Small intestine (tissue), 7 donors: ENCODE measurements at regions not wholly inside any gene's neighbourhood (a gene's known extent, or its start where the extent isn't known, plus 50 kb on each side); places are given as distances from the start of the nearest gene placed in this dataset.

Source experiments
- DNase-seq, 2 donors: peaks; one replicate each; pipeline versions ENCODE4 v3.0.0 to v3.0.0-alpha.2; 2013
- FAIRE-seq: peaks from 2 replicates; lab custom pipeline; 2012; peaks lifted over from hg19 to GRCh38; lab: Jason Lieb, UNC
- H3K27ac ChIP-seq, 3 donors: one replicate each; pipeline ENCODE4 v1.5.1; 2013; ENCODE audit warnings: low read length in 2 of 3, mild to moderate bottlenecking in 2 of 3, control low read depth in 1 of 3, inconsistent platforms in 1 of 3, low read depth in 1 of 3, moderate library complexity in 1 of 3
- H3K27me3 ChIP-seq, 3 donors: one replicate each; pipeline ENCODE4 v1.6.1; 2013; ENCODE audit warnings: low read length in 3 of 3, inconsistent platforms in 1 of 3; ENCODE audit not compliant: control insufficient read depth in 3 of 3, insufficient read depth in 3 of 3
- H3K36me3 ChIP-seq, 3 donors: one replicate each; pipeline ENCODE4 v1.6.1; 2013; ENCODE audit warnings: low read length in 3 of 3, inconsistent platforms in 1 of 3, low read depth in 1 of 3, mild to moderate bottlenecking in 1 of 3, moderate library complexity in 1 of 3; ENCODE audit not compliant: control insufficient read depth in 3 of 3, insufficient read depth in 2 of 3
- H3K4me1 ChIP-seq, 3 donors: one replicate each; pipeline ENCODE4 v1.6.1; 2013; ENCODE audit warnings: low read length in 2 of 3, inconsistent platforms in 1 of 3, low read depth in 1 of 3, mild to moderate bottlenecking in 1 of 3, moderate library complexity in 1 of 3; ENCODE audit not compliant: control insufficient read depth in 3 of 3, insufficient read depth in 2 of 3
- H3K4me3 ChIP-seq, 3 donors: one replicate each; pipeline ENCODE4 v1.5.1; 2013; ENCODE audit warnings: low read length in 3 of 3, control low read depth in 1 of 3, inconsistent platforms in 1 of 3, low read depth in 1 of 3, mild to moderate bottlenecking in 1 of 3, moderate library complexity in 1 of 3
- H3K9me3 ChIP-seq, 2 donors: one replicate each; pipeline ENCODE4 v1.6.1; 2013; ENCODE audit warnings: low read depth in 1 of 2, low read length in 1 of 2; ENCODE audit not compliant: control insufficient read depth in 2 of 2, insufficient read depth in 1 of 2
- WGBS, 3 donors: extraction: QIAGEN DNeasy Blood & Tissue Kit; methylation state at CpG; one replicate each; pipeline ENCODE4 v1.1.7; 2013; 5-methylcytosine and 5-hydroxymethylcytosine counted together
- donor health status: healthy with polysubstance abuse.
- donor health status: control.
- donor health status: control.
- donor health status: Bipolar disorder and iron deficiency.
- donor health status: healthy.

DNA sequence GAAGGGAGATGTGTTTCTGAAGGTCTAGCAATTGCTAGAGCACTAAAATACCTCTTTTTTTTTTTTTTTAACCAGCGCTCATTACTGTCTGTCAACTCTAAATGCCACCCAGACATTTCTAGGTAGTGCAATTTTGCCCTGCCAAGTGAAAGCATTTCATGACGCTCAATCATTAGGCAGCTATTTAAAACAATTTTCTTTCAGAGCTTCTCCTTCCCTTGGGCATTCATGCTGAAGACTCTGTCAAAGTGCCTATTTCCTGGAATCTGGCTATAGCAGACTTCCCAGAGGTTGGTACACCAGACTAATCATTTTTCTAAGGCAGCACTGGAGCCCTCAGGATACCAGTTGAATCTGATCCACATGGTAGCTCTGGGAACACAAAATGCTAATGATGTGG lies 97.0 kb upstream of the ANKRD55 start:
- H3K4me3 ChIP-seq = no peak overlapping the region
- DNase-seq = no peak
- H3K36me3 ChIP-seq = no peaks in the 10 kb centered on the region
- peaks cover 0 to 20% of the 10 kb centered on the region in 2 donors for H3K9me3 ChIP-seq
- H3K4me1 ChIP-seq = peaks cover 0 to 13% (median 9%) of the 10 kb centered on the region in 3 donors
- H3K27ac ChIP-seq = no peak overlapping the region
- no peak for FAIRE-seq
- no peaks in the 10 kb centered on the region for H3K27me3 ChIP-seq
- 84 to 94% (median 94%) methylated on average over 2 of the region's 2 CpGs for WGBS, 3 donors

DNA sequence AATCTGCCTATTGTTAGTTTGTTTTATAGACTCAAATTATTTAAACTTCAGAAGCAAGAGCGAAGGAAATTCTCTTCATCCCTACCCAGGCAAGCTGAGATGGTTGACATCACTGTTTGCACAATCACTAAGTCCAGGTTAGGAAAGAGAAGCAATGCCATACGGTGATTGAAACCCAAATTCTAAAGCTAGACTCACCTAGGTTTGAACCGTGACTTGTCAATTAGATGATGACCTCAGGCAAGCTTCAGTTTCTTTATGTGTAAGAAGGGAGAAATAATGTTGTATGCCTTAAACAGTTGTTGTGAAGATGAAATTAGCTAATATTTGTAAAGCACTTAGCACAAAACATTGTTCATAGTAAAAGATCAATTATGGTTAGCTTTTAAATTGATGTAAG lies 96.5 kb upstream of the ANKRD55 start:
- Histone ChIP-seq H3K36me3 (no peaks in the 10 kb centered on the region), H3K27ac (peak overlapping the region in 1 of 3 donors; percentile 11), H3K4me3 (no peak overlapping the region), H3K9me3 (peaks cover 0 to 15% of the 10 kb centered on the region in 2 donors), H3K4me1 (peaks cover 0 to 13% (median 9%) of the 10 kb centered on the region in 3 donors), H3K27me3 (no peaks in the 10 kb centered on the region)
- no peak for DNase-seq
- WGBS, 3 donors = 77 to 94% (median 84%) methylated on average over 3 of the region's 3 CpGs
- no peak for FAIRE-seq

DNA sequence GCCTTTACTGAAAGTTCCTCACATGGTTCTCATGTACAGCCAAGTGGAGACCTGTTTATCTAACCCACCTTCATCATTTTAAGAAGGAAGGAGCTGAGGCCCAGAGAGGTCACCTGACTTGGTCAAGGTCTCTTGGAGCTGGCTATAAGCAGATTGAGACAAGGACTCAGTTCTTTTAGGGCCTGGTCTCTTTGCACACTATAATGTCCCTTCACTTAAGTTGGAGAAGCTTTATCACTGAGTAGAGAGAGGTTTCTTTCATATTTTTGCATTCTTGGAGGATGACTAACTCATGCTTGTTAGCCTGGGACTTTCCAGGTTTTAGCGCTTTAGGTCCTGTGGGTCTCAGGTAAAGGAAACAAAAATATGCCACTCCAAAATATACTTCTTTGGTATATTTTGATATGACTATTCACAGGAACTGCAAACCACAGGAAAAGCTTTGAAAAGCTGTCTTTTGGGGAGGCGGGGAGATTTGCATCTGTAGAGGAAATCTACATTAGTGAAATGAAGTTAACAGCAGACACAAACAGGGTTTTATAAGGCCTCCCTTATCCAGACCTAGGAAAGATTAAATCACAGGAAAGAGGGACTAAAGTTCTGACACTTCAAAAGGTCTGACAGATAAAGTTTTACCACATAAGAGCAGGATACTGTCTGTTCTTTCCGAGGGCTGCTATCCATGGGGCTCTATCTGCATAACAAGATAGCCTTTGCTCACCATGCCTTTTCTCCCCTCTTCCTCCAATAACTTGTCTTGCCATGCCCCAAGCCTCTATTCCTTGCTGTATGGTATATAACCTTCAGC lies 95.8 kb upstream of the ANKRD55 start:
- Histone ChIP-seq H3K9me3 (peaks cover 0 to 9% of the 10 kb centered on the region in 2 donors), H3K36me3 (no peaks in the 10 kb centered on the region), H3K4me1 (peaks cover 0 to 13% (median 9%) of the 10 kb centered on the region in 3 donors), H3K4me3 (no peak overlapping the region), H3K27me3 (no peaks in the 10 kb centered on the region), H3K27ac (peak overlapping the region in 2 of 3 donors; percentile 37 to 49)
- FAIRE-seq (no peak), DNase-seq (peak in 1 of 2 donors; percentile 61)
- WGBS, 3 donors = 23 to 51% (median 32%) methylated on average over 3 of the region's 3 CpGs

DNA sequence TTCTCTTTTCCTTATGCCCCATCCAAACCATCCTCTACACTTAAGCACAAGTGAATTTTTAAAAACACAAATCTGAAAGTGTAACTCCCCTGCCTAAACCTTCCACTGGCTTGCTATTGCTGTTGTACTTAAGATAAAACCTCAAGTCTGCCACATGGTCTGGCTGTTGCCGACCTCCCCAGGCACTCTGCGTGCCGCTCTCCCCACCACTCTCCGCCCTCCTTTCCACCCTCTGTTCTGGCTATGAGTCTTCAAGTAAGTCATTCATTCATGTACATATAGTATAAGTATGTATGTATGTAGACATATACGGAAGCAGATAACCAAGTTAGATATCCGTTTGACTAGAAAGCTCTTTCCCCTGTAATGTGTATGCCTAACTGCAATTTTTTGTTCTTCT lies 94.7 kb upstream of the ANKRD55 start:
- no peak overlapping the region for H3K27ac ChIP-seq
- peaks cover 0 to 4% of the 10 kb centered on the region in 2 donors for H3K9me3 ChIP-seq
- H3K4me1 ChIP-seq = peaks cover 0 to 17% (median 9%) of the 10 kb centered on the region in 3 donors
- WGBS, 3 donors = 66 to 87% (median 66%) methylated on average over 6 of the region's 6 CpGs
- DNase-seq (no peak), FAIRE-seq (no peak)
- no peak overlapping the region for H3K4me3 ChIP-seq
- H3K36me3 ChIP-seq = no peaks in the 10 kb centered on the region
- H3K27me3 ChIP-seq = no peaks in the 10 kb centered on the region

DNA sequence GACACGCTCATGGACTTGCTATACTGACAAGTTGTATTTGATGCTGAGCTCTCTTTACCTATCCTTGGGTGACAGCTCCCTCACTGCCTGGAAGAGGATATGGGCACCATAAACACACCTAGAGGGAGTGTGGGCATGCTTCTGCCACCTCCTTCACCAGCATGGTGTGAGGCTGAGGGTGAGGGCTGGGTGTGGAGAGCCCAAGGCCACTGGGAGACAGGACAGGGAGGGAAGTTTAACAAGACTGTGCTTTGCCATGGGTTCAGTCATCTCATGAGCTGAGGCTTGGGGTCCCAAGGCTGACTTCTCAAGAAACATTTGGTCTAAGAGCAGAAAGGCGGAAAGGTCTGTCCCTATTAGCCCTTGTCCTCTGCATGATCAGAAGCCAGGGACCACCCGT lies 93.6 kb upstream of the ANKRD55 start:
- Histone ChIP-seq H3K27me3 (no peaks in the 10 kb centered on the region), H3K4me3 (no peak overlapping the region), H3K36me3 (no peaks in the 10 kb centered on the region), H3K9me3 (no peaks in the 10 kb centered on the region), H3K27ac (no peak overlapping the region), H3K4me1 (peaks cover 0 to 19% (median 9%) of the 10 kb centered on the region in 3 donors)
- WGBS, 3 donors = 87 to 98% (median 97%) methylated on average over 3 of the region's 3 CpGs
- FAIRE-seq (no peak), DNase-seq (no peak)

DNA sequence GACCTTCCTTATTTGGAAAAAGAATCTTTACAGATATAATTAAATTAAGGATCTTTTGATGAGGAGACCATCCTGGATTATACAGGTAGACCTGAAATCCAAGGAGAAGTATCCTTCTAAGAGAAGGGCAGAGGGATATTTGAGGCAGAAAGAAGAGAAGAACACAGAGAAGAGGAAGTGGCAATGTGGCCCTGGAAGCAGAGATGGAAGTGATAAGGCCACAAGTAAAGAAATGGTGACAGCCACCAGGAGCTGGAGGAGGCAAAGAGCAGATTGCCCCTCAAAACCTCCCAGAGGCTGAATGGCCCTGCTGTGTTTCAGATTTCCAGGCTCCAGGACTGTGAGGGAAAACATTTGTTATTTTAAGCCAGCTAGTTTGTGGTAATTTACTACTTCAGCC lies 93.0 kb upstream of the ANKRD55 start:
- Histone ChIP-seq H3K9me3 (no peaks in the 10 kb centered on the region), H3K4me3 (no peak overlapping the region), H3K27ac (no peak overlapping the region), H3K4me1 (peaks cover 0 to 19% (median 9%) of the 10 kb centered on the region in 3 donors), H3K36me3 (no peaks in the 10 kb centered on the region), H3K27me3 (no peaks in the 10 kb centered on the region)
- no peak for FAIRE-seq
- DNase-seq = no peak

DNA sequence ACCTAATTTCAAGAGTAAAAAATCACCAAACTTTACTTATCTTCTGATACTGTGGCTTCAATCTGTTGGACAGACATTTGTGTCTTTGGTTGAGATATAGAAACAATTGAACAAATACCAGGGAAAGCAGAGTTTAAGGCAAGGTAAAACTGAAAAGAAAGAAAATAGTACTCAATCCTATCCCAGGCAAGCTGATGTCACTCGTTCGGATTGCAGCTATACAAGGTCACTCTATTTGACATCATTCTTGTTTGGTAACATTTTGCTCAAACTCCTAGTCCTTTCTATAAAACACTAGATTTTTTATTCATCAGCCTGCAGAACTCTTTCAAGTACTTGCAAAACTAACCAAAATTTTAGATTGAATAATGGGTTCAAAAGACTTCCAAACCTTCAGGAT lies 91.9 kb upstream of the ANKRD55 start:
- 51 to 90% (median 72%) methylated on average over 2 of the region's 2 CpGs for WGBS, 3 donors

DNA sequence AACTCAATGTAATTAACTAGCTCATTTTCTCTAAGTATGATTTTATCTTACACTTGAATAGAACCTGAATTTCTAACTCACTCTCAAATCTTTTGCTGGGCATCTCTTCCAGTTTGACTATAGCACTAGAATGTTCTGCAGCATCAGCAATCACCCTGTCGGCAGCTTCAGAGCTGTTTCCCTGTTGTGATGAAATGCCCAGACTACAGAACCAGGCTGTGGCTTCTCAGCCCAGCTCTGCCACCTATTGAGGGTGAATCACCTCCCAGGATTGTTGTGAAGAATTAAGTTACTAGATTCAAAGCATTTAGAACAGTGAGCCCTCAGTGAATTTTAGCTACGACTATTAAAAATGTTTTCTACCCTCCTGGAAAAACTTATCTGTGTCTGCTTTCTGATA lies 90.4 kb upstream of the ANKRD55 start:
- FAIRE-seq (no peak), DNase-seq (peak in 1 of 2 donors; percentile 38)
- WGBS, 3 donors = 40 to 61% (median 49%) methylated on average over 2 of the region's 2 CpGs
- Histone ChIP-seq H3K9me3 (no peaks in the 10 kb centered on the region), H3K27ac (no peak overlapping the region), H3K36me3 (no peaks in the 10 kb centered on the region), H3K27me3 (no peaks in the 10 kb centered on the region), H3K4me3 (no peak overlapping the region), H3K4me1 (peaks cover 0 to 6% (median under 1%) of the 10 kb centered on the region in 3 donors)

More for the DNA sequence above, 91.9 kb upstream of the ANKRD55 start:
- H3K9me3 ChIP-seq = no peaks in the 10 kb centered on the region
- no peak overlapping the region for H3K27ac ChIP-seq
- peaks cover 0 to 19% (median 9%) of the 10 kb centered on the region in 3 donors for H3K4me1 ChIP-seq
- no peaks in the 10 kb centered on the region for H3K36me3 ChIP-seq
- H3K27me3 ChIP-seq = no peaks in the 10 kb centered on the region
- DNase-seq (no peak), FAIRE-seq (no peak)
- H3K4me3 ChIP-seq = no peak overlapping the region
